Aorta (tissue), 5 donors: ENCODE measurements at regions not wholly inside any gene's neighbourhood (a gene's known extent, or its start where the extent isn't known, plus 50 kb on each side); places are given as distances from the start of the nearest gene placed in this dataset.

Source experiments
- ATAC-seq: fragments of 200-7000 bp; cut with Tn5 transposase; one replicate; pipeline ENCODE4 v1.9.1; 2022; ENCODE audit warnings: moderate library complexity; ENCODE audit not compliant: low FRiP score
- DNase-seq, 2 donors: peaks; one replicate each; pipeline ENCODE4 v3.0.0-alpha.2; 2020
- H3K27ac ChIP-seq, 2 donors: one replicate each; pipeline ENCODE4 v1.5.1; 2013; ENCODE audit warnings: low read length in 2 of 2, mild to moderate bottlenecking in 2 of 2, moderate library complexity in 2 of 2, control low read depth in 1 of 2, inconsistent platforms in 1 of 2, low read depth in 1 of 2
- H3K27me3 ChIP-seq, 2 donors: one replicate each; pipeline ENCODE4 v1.6.1; 2013; ENCODE audit warnings: control low read depth in 1 of 2, low read length in 1 of 2, mild to moderate bottlenecking in 1 of 2, moderate library complexity in 1 of 2; ENCODE audit not compliant: insufficient read depth in 2 of 2, control insufficient read depth in 1 of 2
- H3K36me3 ChIP-seq, 2 donors: one replicate each; pipeline ENCODE4 v1.6.1; 2013; ENCODE audit warnings: control low read depth in 1 of 2, low read length in 1 of 2, mild to moderate bottlenecking in 1 of 2; ENCODE audit not compliant: insufficient read depth in 2 of 2, control insufficient read depth in 1 of 2
- H3K4me1 ChIP-seq, 2 donors: one replicate each; pipeline ENCODE4 v1.6.1; 2013; ENCODE audit warnings: low read length in 2 of 2, control low read depth in 1 of 2, mild to moderate bottlenecking in 1 of 2, moderate library complexity in 1 of 2; ENCODE audit not compliant: insufficient read depth in 2 of 2, control insufficient read depth in 1 of 2
- H3K4me3 ChIP-seq, 2 donors: one replicate each; pipeline ENCODE4 v1.5.1; 2013; ENCODE audit warnings: low read length in 2 of 2, control low read depth in 1 of 2, mild to moderate bottlenecking in 1 of 2
- H3K9me3 ChIP-seq: one replicate; pipeline ENCODE4 v1.6.1; 2013; ENCODE audit warnings: mild to moderate bottlenecking, low read length; ENCODE audit not compliant: control insufficient read depth
- WGBS, 2 donors: extraction: QIAGEN DNeasy Blood & Tissue Kit; methylation state at CpG; one replicate each; pipeline ENCODE4 v1.1.7; 2013; 5-methylcytosine and 5-hydroxymethylcytosine counted together
- intact Hi-C, 2 donors: fragments of 100-400 bp; cut with DNase I; formaldehyde crosslinking; loops; one replicate each; pipeline versions ENCODE4 v1.14.2 to v1.15.0; 2022
- donor health status: healthy with polysubstance abuse.
- donor health status: Bipolar disorder and iron deficiency.
- donor health status: DM: no; HTN: no; CAD: no.
- donor health status: DM: no; HTN: no; CAD: no.
- donor health status: DM: yes; HTN: yes; CAD: no.

DNA sequence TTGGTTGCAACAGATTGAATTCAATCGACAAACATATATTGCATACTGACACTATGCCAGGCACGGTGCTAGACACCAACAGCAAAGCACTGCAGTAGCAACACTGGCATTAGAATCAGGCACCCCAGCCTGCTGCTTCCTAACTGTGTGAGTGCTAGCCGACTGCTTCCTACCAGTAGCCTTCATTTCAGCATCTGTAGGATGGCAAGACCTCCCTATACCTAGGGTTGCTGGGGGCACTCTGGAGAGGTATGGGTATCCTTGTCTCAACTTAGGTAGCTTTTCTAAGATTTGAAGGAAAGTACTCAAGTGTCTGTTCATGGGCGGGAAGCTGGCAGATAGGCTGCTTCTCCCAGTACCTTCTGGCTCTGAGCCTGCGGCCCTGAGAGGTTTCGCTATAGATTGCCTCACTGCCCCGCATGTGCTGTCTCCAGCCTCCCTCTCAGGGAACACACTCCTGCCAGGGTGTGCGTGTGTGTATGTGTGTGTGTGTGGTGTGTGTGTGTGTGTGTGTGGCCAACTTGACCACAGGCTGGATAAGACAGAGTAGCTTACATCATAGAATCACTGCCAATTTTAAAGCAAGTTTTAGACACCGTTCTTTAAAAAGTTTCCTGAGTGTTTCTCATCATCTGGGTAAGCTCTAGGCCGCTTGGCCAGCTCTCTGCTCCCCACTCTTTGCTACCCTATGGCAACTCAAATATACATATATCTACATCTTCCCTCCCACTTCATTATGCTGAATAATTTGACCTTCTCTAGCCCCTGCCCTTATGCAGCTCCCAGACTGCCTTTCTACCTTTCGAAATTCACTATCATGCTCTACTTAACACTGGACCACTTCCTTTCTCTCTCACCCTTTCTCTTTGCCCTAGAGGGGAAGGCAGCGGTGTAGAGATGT is 97.0 kb upstream of the PJA1 start:
- intact Hi-C loops = no loop called here
- no peak overlapping the region for H3K27ac ChIP-seq
- ATAC-seq = no peak
- no peaks in the 10 kb centered on the region for H3K9me3 ChIP-seq
- no peaks in the 10 kb centered on the region for H3K4me1 ChIP-seq
- peak in 1 of 2 donors; percentile 50 for DNase-seq
- no peaks in the 10 kb centered on the region for H3K27me3 ChIP-seq
- no peaks in the 10 kb centered on the region for H3K36me3 ChIP-seq
- 54 to 62% methylated on average over 12 of the region's 12 CpGs for WGBS, 2 donors
- H3K4me3 ChIP-seq = no peak overlapping the region

GRCh38 chrX:69260169-69260568 is 94.9 kb upstream of the PJA1 start:
- H3K27me3 ChIP-seq = no peaks in the 10 kb centered on the region
- H3K4me3 ChIP-seq = no peak overlapping the region
- H3K9me3 ChIP-seq = no peaks in the 10 kb centered on the region
- DNase-seq = no peak
- ATAC-seq = no peak
- 72 to 92% methylated on average over 2 of the region's 2 CpGs for WGBS, 2 donors
- H3K27ac ChIP-seq = no peak overlapping the region
- intact Hi-C loops = no loop called here
- no peaks in the 10 kb centered on the region for H3K36me3 ChIP-seq
- no peaks in the 10 kb centered on the region for H3K4me1 ChIP-seq

- 78 to 94% methylated on average over 4 of the region's 4 CpGs for WGBS, 2 donors
- Histone ChIP-seq H3K36me3 (no peaks in the 10 kb centered on the region), H3K27ac (no peak overlapping the region), H3K4me1 (no peaks in the 10 kb centered on the region), H3K4me3 (no peak overlapping the region), H3K27me3 (no peaks in the 10 kb centered on the region), H3K9me3 (no peaks in the 10 kb centered on the region)
- intact Hi-C loops = no loop called here
- no peak for DNase-seq
- ATAC-seq = no peak
Measured at GRCh38 chrX:69258893-69259292, 93.6 kb upstream of the PJA1 start.

DNA sequence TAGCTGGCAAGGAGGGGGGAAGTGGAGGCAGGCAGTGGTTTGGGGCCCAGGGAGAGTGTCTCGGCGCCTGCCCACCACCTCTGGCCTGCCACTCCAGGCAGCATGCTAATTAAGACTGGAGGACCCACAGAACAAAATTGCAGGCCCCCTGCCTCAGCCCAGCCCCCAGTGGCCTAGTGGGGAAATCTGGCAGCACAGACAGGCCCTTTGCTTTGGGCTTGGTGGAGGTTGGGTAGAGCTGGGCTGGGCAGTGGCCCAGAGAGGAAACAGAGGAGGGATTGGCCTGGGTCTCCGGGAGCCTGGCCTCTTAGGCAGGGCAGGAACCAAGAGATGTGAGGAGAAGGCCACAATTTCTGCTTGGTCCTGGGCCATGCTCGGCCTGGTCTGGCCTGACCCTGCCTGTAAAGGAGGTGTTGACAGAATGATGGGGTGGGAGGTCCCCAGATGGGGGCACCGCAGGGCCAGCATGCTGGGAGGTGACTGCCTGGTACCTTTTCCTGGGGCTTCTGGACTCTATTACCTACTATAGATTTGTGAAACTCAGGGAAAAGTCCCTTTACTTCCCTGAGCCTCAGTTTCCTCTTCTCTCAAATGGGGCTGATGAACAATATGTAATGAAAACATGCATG is 92.4 kb upstream of the PJA1 start:
- ATAC-seq = peak; percentile 33
- Histone ChIP-seq H3K27me3 (no peaks in the 10 kb centered on the region), H3K4me3 (no peak overlapping the region), H3K36me3 (no peaks in the 10 kb centered on the region), H3K4me1 (no peaks in the 10 kb centered on the region), H3K27ac (no peak overlapping the region), H3K9me3 (no peaks in the 10 kb centered on the region)
- no peak for DNase-seq
- 58 to 70% methylated on average over 5 of the region's 5 CpGs for WGBS, 2 donors
- intact Hi-C loops = no loop called here

DNA sequence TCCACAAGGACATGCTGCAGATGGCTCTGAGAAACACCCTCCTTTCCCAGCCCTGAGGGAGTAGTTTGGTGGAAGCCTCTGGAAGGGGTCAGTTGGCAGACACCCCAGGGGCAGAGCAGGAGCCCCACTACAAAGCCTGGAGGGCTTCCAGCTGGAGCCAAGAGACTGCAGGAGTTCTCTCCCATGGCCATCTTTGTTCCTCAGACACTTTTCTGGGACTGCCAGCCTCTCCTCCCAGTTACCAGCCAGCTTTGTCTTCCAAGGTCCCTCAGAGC is 91.0 kb upstream of the PJA1 start:
- DNase-seq = peak in 1 of 2 donors; percentile 41
- Histone ChIP-seq H3K36me3 (no peaks in the 10 kb centered on the region), H3K27ac (no peak overlapping the region), H3K4me1 (no peaks in the 10 kb centered on the region), H3K27me3 (no peaks in the 10 kb centered on the region), H3K9me3 (no peaks in the 10 kb centered on the region), H3K4me3 (no peak overlapping the region)
- ATAC-seq = no peak
- intact Hi-C loops = no loop called here

- H3K27me3 ChIP-seq = no peaks in the 10 kb centered on the region
- peak in 1 of 2 donors; percentile 42 for DNase-seq
- no peaks in the 10 kb centered on the region for H3K9me3 ChIP-seq
- H3K4me3 ChIP-seq = no peak overlapping the region
- no peaks in the 10 kb centered on the region for H3K4me1 ChIP-seq
- no peaks in the 10 kb centered on the region for H3K36me3 ChIP-seq
- intact Hi-C loops = no loop called here
- ATAC-seq = no peak
- H3K27ac ChIP-seq = no peak overlapping the region
- 74 to 91% methylated on average over 11 of the region's 11 CpGs for whole genome bisulfite sequencing, 2 donors
Measured at GRCh38 chrX:69255441-69256290, 90.4 kb upstream of the PJA1 start.

DNA sequence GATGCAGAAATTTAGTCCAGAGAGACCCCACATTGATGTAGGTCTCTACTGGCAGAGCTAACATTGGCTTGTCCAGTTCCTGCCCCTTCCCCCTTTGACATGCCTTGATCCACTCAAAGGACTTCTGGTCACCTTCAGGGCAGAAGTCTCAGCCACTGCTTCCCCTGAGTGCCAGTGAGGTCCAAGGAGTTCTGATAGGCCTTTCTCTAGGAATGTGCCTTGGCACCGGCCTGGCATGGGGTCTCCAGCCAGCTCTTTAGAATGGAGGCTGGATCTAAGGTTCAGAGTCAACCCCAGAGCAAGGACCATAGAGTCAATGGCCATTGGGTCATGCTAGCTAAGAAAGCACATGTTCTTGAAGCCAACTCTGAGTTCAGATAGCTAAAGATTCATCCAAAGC is 88.6 kb upstream of the PJA1 start:
- Histone ChIP-seq H3K9me3 (no peaks in the 10 kb centered on the region), H3K36me3 (no peaks in the 10 kb centered on the region), H3K27ac (no peak overlapping the region), H3K27me3 (no peaks in the 10 kb centered on the region), H3K4me3 (no peak overlapping the region), H3K4me1 (no peaks in the 10 kb centered on the region)
- ATAC-seq (no peak), DNase-seq (no peak)
- WGBS, 2 donors = 73 to 99% methylated on average over 1 of the region's 1 CpG
- intact Hi-C loops = no loop called here

- intact Hi-C loops = no loop called here
- Histone ChIP-seq H3K4me1 (no peaks in the 10 kb centered on the region), H3K4me3 (no peak overlapping the region), H3K9me3 (no peaks in the 10 kb centered on the region), H3K36me3 (no peaks in the 10 kb centered on the region), H3K27ac (no peak overlapping the region), H3K27me3 (no peaks in the 10 kb centered on the region)
- no peak for DNase-seq
- ATAC-seq = no peak
- WGBS, 2 donors = 70 to 91% methylated on average over 4 of the region's 4 CpGs
Measured at GRCh38 chrX:69243276-69243675, 78.0 kb upstream of the PJA1 start.
